NT2/D1 (cell line): ENCODE measurements at regions not wholly inside any gene's neighbourhood (a gene's known extent, or its start where the extent isn't known, plus 50 kb on each side); places are given as distances from the start of the nearest gene placed in this dataset.
"Not testable (repeated sequence)": the region's sequence is repeated elsewhere in the genome, so short reads cannot be mapped to it uniquely, and the experiment has no call there.

ENCODE experiments used
- DNase-seq: peaks from one replicate; pipeline ENCODE4 v3.0.0-alpha.2; 2011; ENCODE audit warnings: low read depth, low spot score
- H3K27me3 ChIP-seq: 2 replicates; pipeline ENCODE4 v1.6.0; 2011; ENCODE audit warnings: mild to moderate bottlenecking; ENCODE audit not compliant: insufficient read length, insufficient read depth
- H3K36me3 ChIP-seq: 2 replicates; pipeline ENCODE4 v1.6.1; 2011; ENCODE audit warnings: mild to moderate bottlenecking, low read length, mixed read lengths; ENCODE audit not compliant: insufficient read depth, insufficient read length
- H3K4me1 ChIP-seq: 2 replicates; pipeline ENCODE4 v1.5.1; 2011; ENCODE audit not compliant: insufficient read depth, insufficient read length
- H3K4me3 ChIP-seq: 2 replicates; pipeline ENCODE4 v1.5.1; 2011; ENCODE audit warnings: low read depth; ENCODE audit not compliant: insufficient read length
- H3K9ac ChIP-seq: 2 replicates; pipeline ENCODE4 v1.6.0; 2011; ENCODE audit warnings: low read depth; ENCODE audit not compliant: insufficient read length
- H3K9me3 ChIP-seq: 2 replicates; pipeline ENCODE4 v1.5.1; 2011; ENCODE audit warnings: mild to moderate bottlenecking, low read length; ENCODE audit not compliant: insufficient read depth
- SUZ12 ChIP-seq: IDR thresholded peaks from 2 replicates; pipeline ENCODE4 v1.6.1; 2011; ENCODE audit not compliant: insufficient read length, insufficient read depth; ENCODE audit errors: extremely low read depth
- YY1 ChIP-seq: IDR thresholded peaks from 2 replicates; pipeline ENCODE4 v1.6.1; 2011; ENCODE audit not compliant: insufficient read length, insufficient read depth
- ZNF274 ChIP-seq: IDR thresholded peaks from 2 replicates; pipeline ENCODE4 v1.6.1; 2011; ENCODE audit warnings: mild to moderate bottlenecking, low read depth, low read length

- no peak overlapping the region for H3K4me3 ChIP-seq
- H3K9ac ChIP-seq = no peak overlapping the region
- no peaks in the 10 kb centered on the region for H3K9me3 ChIP-seq
- H3K36me3 ChIP-seq = no peaks in the 10 kb centered on the region
- TF ChIP-seq SUZ12 = no peak
- TF ChIP-seq YY1 = no peak
- no peak for TF ChIP-seq ZNF274
- peaks cover 78% of the 10 kb centered on the region for H3K27me3 ChIP-seq
- no peaks in the 10 kb centered on the region for H3K4me1 ChIP-seq
- DNase-seq = no peak
These were observed 66.1 kb upstream of the VPREB1 start for GRCh38 chr22:22178355-22178965.

- TF ChIP-seq YY1 (no peak), ZNF274 (no peak)
- H3K9ac ChIP-seq = no peak overlapping the region
- H3K4me3 ChIP-seq = no peak overlapping the region
- H3K9me3 ChIP-seq = no peaks in the 10 kb centered on the region
- H3K27me3 ChIP-seq = peaks cover 71% of the 10 kb centered on the region
- no peak for DNase-seq
- H3K4me1 ChIP-seq = no peaks in the 10 kb centered on the region
- no peaks in the 10 kb centered on the region for H3K36me3 ChIP-seq
These were observed 67.5 kb upstream of the VPREB1 start for GRCh38 chr22:22176929-22177616.

GRCh38 chr22:22172896-22173628 lies 71.5 kb upstream of the VPREB1 start:
- not testable (repeated sequence) for H3K4me1 ChIP-seq, H3K9ac ChIP-seq, DNase-seq, H3K4me3 ChIP-seq, H3K36me3 ChIP-seq, H3K9me3 ChIP-seq
- peaks cover 71% of the 10 kb centered on the region for H3K27me3 ChIP-seq

- Histone ChIP-seq H3K4me3 (no peak overlapping the region), H3K4me1 (no peaks in the 10 kb centered on the region), H3K9ac (no peak overlapping the region), H3K9me3 (no peaks in the 10 kb centered on the region; the same call in 1 of the 2 replicates), H3K36me3 (no peaks in the 10 kb centered on the region), H3K27me3 (peaks cover 73% of the 10 kb centered on the region)
- no peak for TF ChIP-seq SUZ12
- TF ChIP-seq YY1 = no peak
- TF ChIP-seq ZNF274 = no peak
- DNase-seq = no peak
These were observed 73.0 kb upstream of the VPREB1 start for GRCh38 chr22:22171357-22172218.

- Histone ChIP-seq H3K27me3 (peaks cover 79% of the 10 kb centered on the region), H3K4me3 (no peak overlapping the region), H3K36me3 (no peaks in the 10 kb centered on the region), H3K4me1 (no peaks in the 10 kb centered on the region), H3K9ac (no peak overlapping the region), H3K9me3 (no peaks in the 10 kb centered on the region; the same call in 1 of the 2 replicates)
- no peak for DNase-seq
- TF ChIP-seq ZNF274 (no peak), SUZ12 (no peak), YY1 (no peak)
These were observed 74.7 kb upstream of the VPREB1 start for GRCh38 chr22:22169923-22170322.

GRCh38 chr22:22168941-22169867 lies 75.4 kb upstream of the VPREB1 start:
- H3K9ac ChIP-seq = no peak overlapping the region
- peaks cover 86% of the 10 kb centered on the region for H3K27me3 ChIP-seq
- DNase-seq = no peak
- no peaks in the 10 kb centered on the region; the same call in 1 of the 2 replicates for H3K9me3 ChIP-seq
- H3K4me3 ChIP-seq = no peak overlapping the region
- no peaks in the 10 kb centered on the region for H3K36me3 ChIP-seq
- TF ChIP-seq SUZ12 = no peak
- no peak for TF ChIP-seq YY1
- TF ChIP-seq ZNF274 = no peak
- H3K4me1 ChIP-seq = no peaks in the 10 kb centered on the region
